CD14-positive monocyte (primary cell): ENCODE measurements at regions not wholly inside any gene's neighbourhood (a gene's known extent, or its start where the extent isn't known, plus 50 kb on each side); places are given as distances from the start of the nearest gene placed in this dataset.

Experiments
- DNase-seq, 3 donors: peaks; one replicate each; pipeline ENCODE4 v3.0.0-alpha.2; 2011 to 2022
- H2AFZ ChIP-seq: 2 replicates; pipeline ENCODE4 v1.6.0; 2012; ENCODE audit warnings: mild to moderate bottlenecking, low read depth, low read length, inconsistent platforms; ENCODE audit not compliant: insufficient read depth, poor library complexity, severe bottlenecking
- H3K27ac ChIP-seq, 2 donors: 1 replicate in 1 of 2; 2 replicates in 1 of 2; pipeline ENCODE4 v1.5.1; 2012 to 2013; ENCODE audit warnings: low read length in 2 of 2, control low read depth in 1 of 2, inconsistent platforms in 1 of 2, low read depth in 1 of 2, mild to moderate bottlenecking in 1 of 2
- H3K27me3 ChIP-seq, 2 donors: one replicate each; pipeline versions ENCODE4 v1.6.0 to v1.6.1; 2011 to 2013; ENCODE audit warnings: low read length in 2 of 2; ENCODE audit not compliant: control insufficient read depth in 2 of 2, insufficient read depth in 2 of 2
- H3K36me3 ChIP-seq, 2 donors: replicated peaks in 1 of 2; 1 replicate in 1 of 2; 2 replicates in 1 of 2; pipeline versions ENCODE4 v1.5.1 to v1.6.1; 2012 to 2013; ENCODE audit warnings: low read length in 2 of 2, control low read depth in 1 of 2, inconsistent platforms in 1 of 2, mild to moderate bottlenecking in 1 of 2; ENCODE audit not compliant: insufficient read depth in 2 of 2, control insufficient read depth in 1 of 2
- H3K4me1 ChIP-seq, 2 donors: 1 replicate in 1 of 2; 2 replicates in 1 of 2; pipeline versions ENCODE4 v1.5.1 to v1.6.1; 2012 to 2013; ENCODE audit warnings: low read length in 2 of 2, control low read depth in 1 of 2, inconsistent platforms in 1 of 2, mild to moderate bottlenecking in 1 of 2, moderate library complexity in 1 of 2; ENCODE audit not compliant: insufficient read depth in 2 of 2, control insufficient read depth in 1 of 2
- H3K4me2 ChIP-seq: replicated peaks from 2 replicates; pipeline ENCODE3; 2012; ENCODE audit warnings: low read length, moderate library complexity, mild to moderate bottlenecking; ENCODE audit not compliant: poor library complexity, severe bottlenecking; ENCODE audit errors: extremely low read depth
- H3K4me3 ChIP-seq, 3 experiments: fragments of 200-600 bp in 1 of 3; sonication (generic) in 1 of 3; replicated peaks in 1 of 3; 1 replicate in 2 of 3; 2 replicates in 1 of 3; pipeline ENCODE4 v1.5.1; 2011 to 2013; ENCODE audit warnings: low read length in 3 of 3, mild to moderate bottlenecking in 3 of 3, control low read depth in 2 of 3, low read depth in 2 of 3, inconsistent platforms in 1 of 3, moderate library complexity in 1 of 3
- H3K79me2 ChIP-seq: 2 replicates; pipeline ENCODE4 v1.6.0; 2012; ENCODE audit warnings: mild to moderate bottlenecking, control low read depth, inconsistent platforms, low read length, moderate library complexity; ENCODE audit not compliant: insufficient read depth
- H3K9ac ChIP-seq: 2 replicates; pipeline ENCODE4 v1.6.0; 2017; ENCODE audit warnings: low read length, mild to moderate bottlenecking; ENCODE audit not compliant: insufficient read depth, poor library complexity, severe bottlenecking
- H3K9me3 ChIP-seq, 2 donors: replicated peaks in 1 of 2; 1 replicate in 1 of 2; 2 replicates in 1 of 2; pipeline versions ENCODE4 v1.5.1 to v1.6.1; 2012 to 2013; ENCODE audit warnings: low read length in 2 of 2, control low read depth in 1 of 2; ENCODE audit not compliant: control insufficient read depth in 1 of 2, insufficient read depth in 1 of 2
- H4K20me1 ChIP-seq: 2 replicates; pipeline ENCODE4 v1.6.0; 2012; ENCODE audit warnings: mild to moderate bottlenecking, low read length, control low read depth, moderate library complexity; ENCODE audit not compliant: insufficient read depth
- H3K27ac Mint-ChIP-seq, 7 donors: one replicate each; pipeline ENCODE4 v1.8.0; 2020; ENCODE audit warnings: mild to moderate bottlenecking in 7 of 7, mixed read lengths in 7 of 7, moderate library complexity in 6 of 7, inconsistent platforms in 2 of 7
- H3K27me3 Mint-ChIP-seq, 3 donors: one replicate each; pipeline ENCODE4 v1.8.0; 2021 to 2022; ENCODE audit warnings: low read depth in 3 of 3, mild to moderate bottlenecking in 3 of 3, mixed read lengths in 3 of 3, moderate library complexity in 3 of 3, inconsistent platforms in 1 of 3
- H3K36me3 Mint-ChIP-seq, 2 donors: one replicate each; pipeline ENCODE4 v1.8.0; 2020; ENCODE audit warnings: mixed read lengths in 2 of 2, inconsistent platforms in 1 of 2, mild to moderate bottlenecking in 1 of 2
- H3K4me1 Mint-ChIP-seq: one replicate; pipeline ENCODE4 v1.8.0; 2020; ENCODE audit warnings: mild to moderate bottlenecking, mixed read lengths
- H3K4me3 Mint-ChIP-seq, 2 donors: one replicate each; pipeline ENCODE4 v1.8.0; 2020; ENCODE audit warnings: mild to moderate bottlenecking in 2 of 2, mixed read lengths in 2 of 2, moderate library complexity in 1 of 2
- H3K9me3 Mint-ChIP-seq, 7 donors: one replicate each; pipeline ENCODE4 v1.8.0; 2020 to 2022; ENCODE audit warnings: mixed read lengths in 7 of 7, mild to moderate bottlenecking in 6 of 7, moderate library complexity in 6 of 7, inconsistent platforms in 2 of 7
- WGBS: methylation state at CpG from one replicate; pipeline ENCODE4 v1.1.5; 2013; ENCODE audit warnings: missing lambda C conversion rate; ENCODE audit not compliant: insufficient coverage; 5-methylcytosine and 5-hydroxymethylcytosine counted together
- intact Hi-C, 2 donors: fragments of 100-400 bp; cut with micrococcal nuclease; formaldehyde crosslinking; loops; one replicate each; pipeline versions ENCODE4 v1.15.0 to v1.15.1; 2023
- TF ChIP-seq, protein P1 (sequence below): fragments of 200-600 bp; IDR thresholded peaks from one replicate; pipeline ENCODE4 v1.8.0; 2022; ENCODE audit warnings: antibody characterized with exemption, mild to moderate bottlenecking

DNA sequence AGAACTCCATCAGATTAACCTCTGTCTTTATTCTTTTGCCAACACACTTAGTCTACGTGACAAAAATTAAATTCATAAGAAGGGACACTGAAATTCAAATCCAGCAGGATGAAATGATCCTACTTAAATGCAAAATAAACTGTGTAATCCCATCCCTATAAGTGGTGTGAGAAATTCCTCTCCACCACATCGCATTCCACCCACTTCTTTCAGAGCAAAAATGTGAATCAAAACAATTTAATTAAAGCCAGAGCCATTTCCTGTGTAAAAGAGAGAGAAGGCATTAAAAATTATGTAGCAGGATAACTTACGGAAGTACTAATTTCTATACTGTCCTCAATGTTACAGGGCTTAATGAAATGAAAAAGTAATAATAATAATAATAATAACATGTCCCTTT lies 844.3 kb downstream of the GALC start:
- no peaks in the 10 kb centered on the region for H4K20me1 ChIP-seq
- no peaks in the 10 kb centered on the region for H3K4me1 ChIP-seq
- Mint-ChIP-seq H3K4me3 (no peak overlapping the region), H3K27me3 (peaks cover 0 to 1% (median 0%) of the 10 kb centered on the region in 3 donors), H3K9me3 (peaks cover 0 to 12% (median 2%) of the 10 kb centered on the region in 7 donors), H3K27ac (no peak overlapping the region), H3K36me3 (no peaks in the 10 kb centered on the region), H3K4me1 (no peaks in the 10 kb centered on the region)
- H3K9ac ChIP-seq, result no peak overlapping the region
- WGBS, result no CpG with 5 or more reads among the region's 3 CpGs
- TF ChIP-seq, protein P1, sequence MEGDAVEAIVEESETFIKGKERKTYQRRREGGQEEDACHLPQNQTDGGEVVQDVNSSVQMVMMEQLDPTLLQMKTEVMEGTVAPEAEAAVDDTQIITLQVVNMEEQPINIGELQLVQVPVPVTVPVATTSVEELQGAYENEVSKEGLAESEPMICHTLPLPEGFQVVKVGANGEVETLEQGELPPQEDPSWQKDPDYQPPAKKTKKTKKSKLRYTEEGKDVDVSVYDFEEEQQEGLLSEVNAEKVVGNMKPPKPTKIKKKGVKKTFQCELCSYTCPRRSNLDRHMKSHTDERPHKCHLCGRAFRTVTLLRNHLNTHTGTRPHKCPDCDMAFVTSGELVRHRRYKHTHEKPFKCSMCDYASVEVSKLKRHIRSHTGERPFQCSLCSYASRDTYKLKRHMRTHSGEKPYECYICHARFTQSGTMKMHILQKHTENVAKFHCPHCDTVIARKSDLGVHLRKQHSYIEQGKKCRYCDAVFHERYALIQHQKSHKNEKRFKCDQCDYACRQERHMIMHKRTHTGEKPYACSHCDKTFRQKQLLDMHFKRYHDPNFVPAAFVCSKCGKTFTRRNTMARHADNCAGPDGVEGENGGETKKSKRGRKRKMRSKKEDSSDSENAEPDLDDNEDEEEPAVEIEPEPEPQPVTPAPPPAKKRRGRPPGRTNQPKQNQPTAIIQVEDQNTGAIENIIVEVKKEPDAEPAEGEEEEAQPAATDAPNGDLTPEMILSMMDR, result no peak
- H3K27ac ChIP-seq, result no peak overlapping the region
- no peak overlapping the region for H3K4me3 ChIP-seq
- no peak for DNase-seq
- no peaks in the 10 kb centered on the region for H3K27me3 ChIP-seq
- H3K79me2 ChIP-seq, result no peaks in the 10 kb centered on the region
- peaks cover 6 to 10% of the 10 kb centered on the region in 2 donors for H3K9me3 ChIP-seq
- H3K36me3 ChIP-seq, result no peaks in the 10 kb centered on the region
- intact Hi-C loops, result no loop called here
- no peak overlapping the region for H2AFZ ChIP-seq
- H3K4me2 ChIP-seq, result no peak overlapping the region

DNA sequence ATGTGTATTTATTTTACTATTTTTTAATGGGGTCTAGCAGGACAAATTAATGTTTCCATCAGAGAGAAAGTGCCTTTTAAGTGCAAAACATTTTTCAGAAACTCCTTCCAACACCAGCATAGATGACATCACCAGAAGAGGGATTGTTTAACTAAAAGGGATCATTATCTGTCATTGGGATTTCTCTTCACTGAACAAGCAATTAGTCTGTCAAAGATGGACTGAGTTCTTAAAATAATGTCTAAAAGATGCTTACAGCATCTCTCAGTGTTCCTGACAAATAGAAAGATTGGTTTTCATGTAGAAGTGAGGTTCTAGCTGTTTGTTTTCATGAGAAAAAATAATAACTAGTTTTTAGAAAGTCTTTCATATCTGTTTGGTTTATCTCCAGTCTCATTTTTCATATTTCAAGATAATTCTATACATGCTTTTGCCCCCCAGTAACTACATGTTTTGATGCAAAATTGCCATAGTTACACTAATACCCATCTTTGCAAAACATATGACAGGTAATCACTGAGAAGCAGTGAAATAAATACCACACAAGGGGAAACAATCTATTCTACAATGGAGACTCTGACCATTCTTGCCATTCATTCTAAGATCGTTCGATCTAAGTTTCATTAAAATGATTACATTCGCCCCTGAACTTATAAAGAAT lies 850.3 kb downstream of the GALC start:
- intact Hi-C loops, result no loop called here
- no peak overlapping the region for H3K4me2 ChIP-seq
- H2AFZ ChIP-seq, result no peak overlapping the region

More for the DNA sequence above, 850.3 kb downstream of the GALC start:
- H3K4me1 Mint-ChIP-seq, result no peaks in the 10 kb centered on the region
- WGBS, result no CpG with 5 or more reads among the region's 3 CpGs
- no peak overlapping the region for H3K27ac ChIP-seq
- H3K4me1 ChIP-seq, result no peaks in the 10 kb centered on the region
- H3K79me2 ChIP-seq, result no peaks in the 10 kb centered on the region
- H3K9me3 ChIP-seq, result peaks cover 7% of the 10 kb centered on the region in 2 donors
- no peak for DNase-seq
- TF ChIP-seq, protein P1, result no peak
- H3K9me3 Mint-ChIP-seq, result peaks cover 0 to 8% (median 5%) of the 10 kb centered on the region in 7 donors
- no peaks in the 10 kb centered on the region for H3K36me3 Mint-ChIP-seq
- no peaks in the 10 kb centered on the region for H3K27me3 Mint-ChIP-seq
- H3K4me3 ChIP-seq, result no peak overlapping the region
- no peak overlapping the region for H3K27ac Mint-ChIP-seq
- no peak overlapping the region for H3K4me3 Mint-ChIP-seq
- H3K9ac ChIP-seq, result no peak overlapping the region
- H3K36me3 ChIP-seq, result no peaks in the 10 kb centered on the region
- H3K27me3 ChIP-seq, result no peaks in the 10 kb centered on the region
- H4K20me1 ChIP-seq, result no peaks in the 10 kb centered on the region
